ENCODE measurements at regions not wholly inside any gene's neighbourhood (a gene's known extent, or its start where the extent isn't known, plus 50 kb on each side); places are given as distances from the start of the nearest gene placed in this dataset.
"Not testable (repeated sequence)": the region's sequence is repeated elsewhere in the genome, so short reads cannot be mapped to it uniquely, and the experiment has no call there.

DNA sequence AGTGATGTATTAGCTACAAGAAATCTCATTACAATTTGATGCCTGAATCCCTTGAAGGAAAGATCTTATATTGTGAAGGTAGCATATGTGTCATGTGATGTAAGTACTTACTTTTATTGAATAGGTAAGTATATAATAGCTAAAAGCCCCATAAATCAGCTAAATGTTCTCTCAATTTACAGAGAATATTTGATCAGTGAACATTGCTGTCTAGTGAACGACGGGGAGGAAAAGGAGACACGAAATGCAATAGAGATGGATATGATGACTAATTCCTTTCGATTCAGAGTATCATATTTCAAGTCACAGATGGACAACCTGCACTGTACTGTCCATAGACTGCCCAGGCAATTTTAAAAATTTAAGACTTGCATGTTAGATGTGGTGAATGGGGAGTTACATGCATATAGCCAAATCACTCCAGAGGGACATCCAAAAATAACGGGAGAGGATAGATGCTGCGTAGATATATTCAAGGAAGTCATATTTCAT lies 462.1 kb upstream of the CDIN1 start:
- DNase-seq, result no peak

DNA sequence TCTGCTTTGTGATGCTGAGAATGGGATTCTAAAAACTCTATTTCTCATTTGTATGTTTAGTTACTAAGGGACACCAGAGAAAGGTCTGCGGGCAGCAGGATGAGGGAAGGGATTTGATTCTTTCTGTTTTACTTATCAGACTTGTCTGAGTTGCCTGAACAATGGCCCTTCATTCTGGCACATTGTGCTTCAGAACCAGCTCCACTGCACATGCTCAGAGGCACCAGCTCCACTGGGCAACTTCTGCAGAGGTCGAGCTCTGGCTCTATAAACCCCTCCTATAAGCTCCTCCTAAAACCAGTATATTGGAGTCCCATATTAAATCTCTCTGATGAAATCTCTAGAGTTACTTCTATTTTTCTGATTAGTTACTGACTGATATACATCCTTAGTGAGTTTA lies 453.2 kb upstream of the CDIN1 start:
- no peak for DNase-seq

DNA sequence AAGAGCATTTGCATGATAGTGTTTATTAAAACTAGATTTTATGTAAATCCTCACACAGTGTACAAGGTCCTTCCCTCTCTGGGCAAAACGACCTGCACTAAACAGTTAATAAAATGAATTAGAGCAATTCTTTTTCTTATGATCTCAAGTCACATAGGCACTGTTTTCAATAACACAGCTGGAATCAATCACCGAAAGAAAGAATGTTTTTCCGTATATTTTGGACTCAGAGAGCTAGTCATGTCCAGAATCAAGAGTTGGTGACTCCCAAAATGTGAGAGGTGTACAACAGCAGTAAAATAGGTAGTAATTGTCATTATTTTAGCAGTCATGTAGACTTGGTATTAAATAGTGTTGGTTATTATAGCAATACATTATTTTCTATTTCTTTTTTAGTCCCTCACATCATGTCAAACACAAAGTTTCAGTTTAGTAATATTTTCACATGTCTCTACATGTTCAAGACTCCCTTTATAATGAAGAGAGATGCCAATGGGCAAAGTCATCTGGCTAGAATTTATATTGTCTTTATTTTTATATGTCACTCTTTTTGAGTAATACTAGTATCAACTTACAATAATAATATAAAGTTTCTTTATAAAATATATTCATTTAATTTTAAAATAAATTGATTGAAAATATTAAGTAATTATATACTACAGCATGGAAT lies 448.6 kb upstream of the CDIN1 start:
- DNase-seq, result no peak

DNA sequence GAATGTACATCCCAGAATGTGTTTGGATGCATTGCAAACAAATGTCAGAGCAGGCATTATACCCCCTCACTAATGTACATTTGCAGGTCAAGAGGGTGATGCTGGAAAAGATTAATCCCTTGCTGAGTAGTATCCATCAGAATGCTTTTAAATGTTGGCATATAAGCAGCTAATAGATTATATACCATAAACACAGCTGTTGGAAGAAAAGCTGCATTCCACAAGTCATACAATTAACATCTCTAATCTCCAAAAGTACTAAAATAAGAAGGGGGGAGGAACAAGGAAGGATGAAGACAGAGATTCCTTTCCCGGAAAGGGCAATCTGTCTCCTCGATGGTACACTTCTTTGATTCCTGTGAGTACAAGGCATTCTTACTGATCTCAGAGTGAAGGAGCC lies 445.7 kb upstream of the CDIN1 start:
- no peak for DNase-seq

DNA sequence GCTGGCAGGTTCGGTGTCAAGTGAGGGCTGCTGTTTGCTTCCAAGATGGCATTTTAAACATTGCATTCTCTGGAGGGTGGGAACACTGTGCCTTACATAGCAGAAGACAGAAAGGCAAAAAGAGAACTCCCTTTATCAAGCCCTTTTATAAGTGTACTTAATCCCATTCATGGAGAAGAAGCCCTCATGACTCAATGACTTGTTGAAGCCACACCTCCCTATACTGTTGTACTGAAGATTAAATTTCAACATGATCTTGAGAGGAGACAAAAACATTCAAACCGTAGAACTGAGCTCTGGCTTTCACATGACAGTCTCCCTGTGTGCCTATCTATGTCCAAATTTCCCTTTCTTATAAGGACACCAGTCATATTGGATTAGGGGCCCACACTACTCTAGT lies 443.4 kb upstream of the CDIN1 start:
- no peak for DNase-seq

DNA sequence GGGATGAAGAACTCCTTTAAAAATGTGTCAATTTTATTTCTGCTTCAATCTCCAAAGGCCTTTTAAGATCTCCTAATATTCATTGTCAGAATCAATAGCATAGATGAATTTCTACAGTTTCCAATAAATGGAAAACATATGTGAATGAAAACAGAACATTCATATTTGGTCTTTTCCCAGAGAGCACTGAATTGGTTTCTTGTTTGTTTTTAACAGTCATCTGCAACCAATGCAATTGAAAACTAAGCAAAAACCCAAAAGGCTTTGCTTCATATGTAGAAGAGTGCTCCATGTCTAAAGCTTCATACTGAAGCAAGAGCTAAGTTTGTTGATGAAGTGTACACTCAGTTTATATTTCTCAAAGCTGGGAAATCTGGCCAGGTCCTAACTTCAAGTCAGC lies 426.5 kb upstream of the CDIN1 start:
- no peak for DNase-seq

DNA sequence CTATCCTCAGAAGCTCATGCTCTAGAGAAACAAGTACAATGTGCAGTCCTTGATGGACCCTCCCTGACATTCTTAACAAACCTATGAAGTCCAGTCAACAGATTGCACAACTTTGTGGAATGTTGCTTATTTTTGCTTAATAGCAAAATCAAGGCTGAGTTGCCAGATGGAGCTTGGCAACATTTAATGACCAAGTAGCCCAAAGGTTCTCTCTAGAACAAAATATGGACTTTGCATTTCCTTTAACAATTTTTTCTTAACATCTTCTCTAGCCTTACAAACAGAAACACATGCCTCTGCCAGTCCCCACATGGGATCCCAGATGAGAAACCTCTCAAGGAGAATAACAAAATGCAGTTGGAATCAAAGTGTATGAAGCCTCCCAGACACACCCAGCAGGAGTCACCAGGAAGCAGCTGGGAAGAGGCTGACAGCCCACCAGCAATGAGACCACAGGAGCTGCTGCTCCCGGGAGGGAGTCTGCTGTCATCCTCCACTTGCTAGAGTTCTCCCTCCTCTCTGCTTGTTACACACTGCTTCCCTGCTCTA lies 422.5 kb upstream of the CDIN1 start:
- no peak for DNase-seq

DNA sequence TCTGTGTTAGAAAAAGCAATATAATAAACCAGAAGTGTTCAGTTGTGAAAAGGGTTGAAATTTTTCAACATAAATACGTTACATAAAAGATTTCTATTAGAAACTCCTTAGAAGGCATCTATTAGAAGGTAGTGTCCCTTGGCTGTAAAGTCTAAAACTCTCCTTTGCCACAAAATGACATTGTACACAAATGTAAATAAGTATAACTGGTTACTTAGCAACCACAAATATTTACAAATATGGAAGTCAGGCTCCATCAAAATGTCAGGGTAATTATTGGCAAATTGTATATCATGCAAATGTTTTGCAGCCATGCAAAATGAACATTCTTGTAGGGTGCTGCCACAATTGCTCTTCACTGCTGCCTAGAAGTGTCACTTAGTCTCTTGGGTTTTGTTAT lies 419.1 kb upstream of the CDIN1 start:
- no peak for DNase-seq

DNA sequence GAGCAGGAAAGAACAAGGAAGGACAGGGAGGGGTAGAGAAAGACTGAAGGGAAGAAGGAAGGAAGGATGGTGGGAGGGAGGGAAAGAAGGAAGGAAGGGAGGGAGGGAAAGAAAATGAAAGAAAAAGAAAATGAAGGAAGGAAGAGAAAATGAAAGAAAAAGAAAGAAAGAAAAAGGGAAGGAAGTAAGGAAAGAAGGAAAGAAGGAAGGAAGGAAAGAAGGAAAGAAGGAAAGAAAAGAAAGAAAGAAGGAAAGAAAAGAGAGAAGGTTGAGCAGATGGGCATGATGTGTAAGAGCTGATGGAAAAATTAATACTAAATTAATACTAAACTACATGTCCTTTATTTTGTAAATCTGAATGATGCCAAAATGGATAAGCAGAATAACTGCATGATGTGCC lies 418.3 kb upstream of the CDIN1 start:
- DNase-seq, result no peak

DNA sequence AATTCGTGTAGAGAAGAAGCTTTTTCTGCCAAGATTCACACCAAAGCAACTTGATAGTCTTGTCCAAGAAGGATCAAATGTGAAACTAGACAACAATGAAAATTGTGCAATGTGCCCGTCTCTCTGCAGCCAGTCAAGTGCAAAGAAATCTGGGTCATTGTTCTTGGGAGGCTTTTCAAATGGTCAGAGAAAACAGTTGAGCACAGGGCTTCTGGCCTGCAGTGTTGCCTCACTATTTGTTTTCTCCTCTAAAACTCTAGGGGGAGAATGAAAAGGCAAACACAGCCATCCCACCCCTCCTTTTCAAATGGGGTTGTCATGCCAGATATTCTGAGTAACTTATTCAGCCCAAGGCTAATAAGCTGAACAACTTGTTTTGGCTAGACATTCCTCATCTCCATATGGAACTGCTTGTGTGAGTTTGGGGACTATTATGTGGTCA lies 417.6 kb upstream of the CDIN1 start:
- no peak for DNase-seq

DNA sequence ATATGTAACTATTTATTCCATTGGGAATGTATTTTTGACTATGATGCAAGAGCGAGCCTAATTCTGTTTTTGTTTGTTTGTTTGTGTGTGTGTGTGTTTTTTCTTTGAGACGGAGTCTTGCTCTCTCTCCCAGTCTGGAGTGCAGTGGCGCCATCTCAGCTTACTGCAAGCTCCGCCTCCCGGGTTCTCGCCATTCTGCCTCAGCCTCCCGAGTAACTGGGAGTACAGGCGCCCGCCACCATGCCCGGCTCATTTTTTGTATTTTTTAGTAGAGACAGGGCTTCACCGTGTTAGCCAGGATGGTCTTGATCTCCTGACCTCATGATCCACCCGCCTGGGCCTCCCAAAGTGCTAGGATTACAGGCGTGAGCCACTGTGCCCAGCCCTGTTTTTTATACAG lies 415.4 kb upstream of the CDIN1 start:
- DNase-seq, result not testable (repeated sequence)

DNA sequence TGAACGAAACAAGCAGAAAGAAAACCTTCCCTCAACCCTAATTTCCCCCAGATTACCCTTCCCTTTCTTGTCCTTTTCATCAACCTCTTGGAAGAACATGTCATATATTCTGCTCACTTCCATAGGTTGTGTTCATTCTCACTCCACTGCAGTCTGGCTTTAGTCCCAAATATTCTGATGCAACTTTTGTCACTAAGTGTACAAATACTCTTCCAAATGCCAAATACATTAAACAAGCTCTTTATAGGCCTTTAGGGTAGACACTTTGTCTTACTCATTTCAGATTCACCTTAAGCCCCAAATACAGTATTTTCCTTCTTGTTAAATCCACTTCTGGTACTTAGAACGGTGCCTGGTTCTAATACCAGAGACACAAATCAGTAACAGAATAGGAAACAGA lies 406.5 kb upstream of the CDIN1 start:
- no peak for DNase-seq

DNA sequence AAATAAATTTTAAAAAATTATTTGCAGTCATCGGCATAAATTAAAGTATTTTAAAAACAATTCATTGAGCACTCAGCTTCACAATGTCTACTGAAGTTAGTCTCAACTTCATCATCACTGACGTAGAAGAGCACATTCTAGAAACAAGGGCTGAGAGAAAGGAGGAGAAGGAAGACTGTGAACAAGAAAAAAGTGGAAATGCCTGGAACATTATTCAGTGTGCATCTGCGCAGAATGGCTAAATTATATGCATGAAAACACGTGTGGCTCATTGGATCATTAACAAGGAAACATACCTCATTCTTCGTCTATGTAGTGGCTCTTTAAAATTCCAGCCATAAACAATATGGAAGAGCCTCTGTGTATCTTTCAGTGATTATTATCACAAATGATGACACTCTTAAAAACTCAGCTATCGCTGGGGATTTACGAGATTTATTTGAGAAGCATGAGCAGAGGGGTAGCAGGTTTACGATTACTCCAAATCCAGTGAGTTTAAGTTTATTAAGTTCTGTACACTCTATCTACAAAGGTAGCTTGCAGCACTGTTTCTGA lies 404.2 kb upstream of the CDIN1 start:
- DNase-seq, result no peak

DNA sequence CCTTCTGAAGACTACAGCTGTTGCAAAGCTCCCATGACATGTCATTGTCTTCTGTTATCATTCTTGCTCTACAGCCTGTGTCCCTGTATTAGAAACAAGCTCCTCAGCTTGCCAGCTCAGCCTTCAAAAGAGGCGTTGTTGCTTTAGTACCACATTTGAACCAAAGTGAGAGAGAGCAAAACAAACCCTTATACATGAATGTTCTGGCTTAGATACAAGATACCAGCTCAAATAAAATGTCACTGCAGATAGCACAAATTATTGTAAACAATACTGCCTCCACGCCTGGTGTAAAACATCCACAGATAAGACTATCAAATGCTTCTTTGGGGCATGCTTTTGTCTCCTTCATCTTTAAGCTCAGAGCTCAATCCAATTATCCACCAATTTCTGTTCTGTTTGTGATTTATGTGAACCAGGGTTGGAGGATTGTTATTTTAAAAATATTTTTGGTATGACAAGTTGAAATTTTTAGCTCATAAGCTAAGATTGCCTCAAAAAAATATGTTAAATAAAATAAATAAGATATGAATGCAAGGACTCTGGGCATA lies 403.6 kb upstream of the CDIN1 start:
- no peak for DNase-seq

DNA sequence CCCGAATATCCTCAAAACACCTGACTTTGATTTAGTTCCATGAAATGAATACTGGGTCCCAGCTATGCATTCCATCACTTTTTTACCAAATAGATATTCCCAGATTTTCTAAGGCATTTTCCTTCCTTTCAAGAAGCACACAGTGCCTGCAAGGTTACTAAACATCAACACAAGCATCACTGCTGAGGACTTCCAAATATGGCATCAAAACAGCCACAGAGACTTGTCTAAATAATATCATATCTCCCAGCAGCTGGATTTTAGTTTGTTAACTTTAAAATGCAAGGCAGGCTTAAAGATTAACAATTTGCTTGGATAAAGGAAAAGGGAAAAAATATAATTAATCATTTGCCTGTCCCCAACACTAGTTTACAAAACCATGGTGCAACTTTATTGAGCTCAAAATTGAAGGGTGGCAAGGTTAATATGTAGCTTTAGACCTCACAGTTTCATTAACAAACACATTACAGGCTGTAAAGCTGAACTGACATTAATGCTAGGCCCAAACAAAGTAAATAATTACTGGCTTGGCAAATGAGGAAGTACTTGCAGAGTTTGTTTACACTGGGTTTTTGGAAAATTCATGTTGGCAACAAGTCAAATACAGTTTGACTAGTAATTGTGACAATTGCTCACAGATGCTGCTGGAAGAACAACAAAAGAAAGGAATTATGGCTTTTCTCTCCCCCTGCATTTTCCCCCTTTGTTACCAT lies 401.7 kb upstream of the CDIN1 start:
- DNase-seq, result no peak

DNA sequence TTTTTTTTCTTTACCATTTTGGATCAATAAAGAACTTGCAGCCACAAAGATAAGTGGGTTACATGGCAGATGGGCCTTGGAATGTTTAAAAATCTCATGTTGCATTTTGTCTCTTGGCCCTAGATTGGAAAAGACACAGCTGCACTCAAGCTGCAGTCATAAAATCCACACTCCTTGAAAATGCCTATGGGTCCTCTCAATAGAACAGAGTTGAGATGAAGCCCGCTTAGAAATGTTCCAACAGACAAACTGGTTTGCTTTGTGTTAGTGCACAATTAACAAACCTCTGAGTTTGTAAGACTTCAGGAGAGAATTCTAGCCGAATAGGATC lies 401.2 kb upstream of the CDIN1 start:
- no peak for DNase-seq

DNA sequence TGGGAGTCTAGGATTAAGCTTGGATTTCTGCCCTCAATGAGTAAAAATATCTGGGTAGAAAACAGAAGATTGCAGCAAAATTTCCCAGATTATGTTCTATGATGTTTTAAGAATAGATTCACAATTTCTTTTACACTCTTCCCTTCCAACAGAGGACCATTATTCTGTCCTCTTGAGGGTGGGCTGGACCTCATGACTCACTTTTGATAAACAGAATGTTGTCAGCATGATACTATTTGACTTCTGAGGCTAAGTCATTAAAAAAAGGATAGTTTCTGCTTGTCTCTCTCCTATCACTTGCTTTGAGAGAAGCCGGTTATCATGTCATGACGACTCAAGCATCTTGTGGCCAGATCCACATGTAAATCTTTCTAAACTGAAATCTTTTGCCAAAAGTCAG lies 396.2 kb upstream of the CDIN1 start:
- DNase-seq, result no peak

DNA sequence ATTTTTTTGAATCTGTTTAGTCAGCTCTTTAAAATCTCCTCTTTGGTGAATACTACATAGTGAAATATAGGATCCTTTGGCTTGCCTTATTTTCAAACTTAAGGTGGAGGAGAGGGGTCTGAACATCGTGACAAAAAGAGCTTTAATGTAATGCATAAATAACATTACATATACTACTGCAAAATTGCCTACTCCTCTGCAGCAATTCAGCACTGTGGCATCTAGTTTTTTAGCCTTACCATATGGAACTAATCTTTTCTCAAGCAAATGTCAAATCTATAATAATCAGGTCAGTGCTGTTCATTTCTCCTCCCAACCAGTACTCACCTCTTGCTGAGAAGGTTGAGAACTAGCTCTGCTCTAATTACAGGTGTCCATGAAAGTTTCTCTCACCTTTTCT lies 394.0 kb upstream of the CDIN1 start:
- DNase-seq, result no peak

DNA sequence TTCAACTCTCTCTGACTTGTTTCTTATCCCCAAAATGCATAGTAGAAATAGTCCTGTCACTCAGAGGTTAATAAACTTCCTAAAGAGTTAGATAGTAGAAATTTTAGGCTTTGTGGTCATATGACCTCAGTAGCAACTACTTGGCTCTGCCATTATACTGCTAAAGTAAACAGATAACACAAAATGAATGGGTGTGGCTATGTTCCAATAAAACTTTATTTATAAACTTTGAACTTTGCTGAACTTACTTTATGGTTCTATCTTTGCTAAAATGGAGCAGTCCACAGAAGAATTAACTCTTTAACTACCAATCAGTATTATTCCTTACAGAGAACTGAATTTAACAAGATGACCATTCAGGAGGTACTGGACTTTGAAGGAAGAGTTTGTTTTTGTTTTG lies 393.6 kb upstream of the CDIN1 start:
- DNase-seq, result no peak

DNA sequence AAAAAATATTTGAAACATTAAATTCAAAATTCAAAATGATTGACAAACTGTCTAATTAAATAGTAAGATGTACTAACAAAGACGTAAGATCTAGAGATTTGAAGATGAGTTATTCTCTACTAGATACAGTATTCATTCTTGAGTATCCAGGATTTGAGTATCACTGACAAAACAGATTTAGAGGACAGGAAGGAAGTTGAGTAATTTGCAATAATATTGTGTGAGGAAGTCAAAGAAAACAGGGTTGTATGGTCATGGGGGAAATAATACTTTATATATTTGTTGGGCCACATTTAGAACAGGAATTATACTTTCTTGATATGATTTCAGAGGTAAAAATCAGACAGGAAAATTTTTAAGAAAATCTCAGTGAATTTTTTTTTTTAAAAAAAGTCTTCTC lies 393.1 kb upstream of the CDIN1 start:
- no peak for DNase-seq

DNA sequence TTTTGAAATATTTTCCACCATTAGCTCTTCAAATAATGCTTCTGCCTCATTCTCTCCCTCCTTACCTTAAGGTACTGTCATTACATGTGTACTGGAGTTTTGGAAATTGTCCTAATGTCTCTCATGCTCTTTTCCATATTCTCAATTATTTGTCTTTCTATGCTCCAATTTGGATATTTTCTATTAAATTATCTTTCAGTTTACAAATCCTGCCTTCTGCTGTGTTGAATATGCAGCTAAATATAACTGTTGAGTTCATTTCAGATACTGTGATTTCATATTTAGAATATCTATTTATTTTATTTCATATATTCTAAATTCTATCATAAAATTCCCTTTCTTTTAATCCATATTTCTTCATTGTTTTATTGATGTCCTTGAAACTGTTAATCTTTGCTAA lies 388.0 kb upstream of the CDIN1 start:
- no peak for DNase-seq

DNA sequence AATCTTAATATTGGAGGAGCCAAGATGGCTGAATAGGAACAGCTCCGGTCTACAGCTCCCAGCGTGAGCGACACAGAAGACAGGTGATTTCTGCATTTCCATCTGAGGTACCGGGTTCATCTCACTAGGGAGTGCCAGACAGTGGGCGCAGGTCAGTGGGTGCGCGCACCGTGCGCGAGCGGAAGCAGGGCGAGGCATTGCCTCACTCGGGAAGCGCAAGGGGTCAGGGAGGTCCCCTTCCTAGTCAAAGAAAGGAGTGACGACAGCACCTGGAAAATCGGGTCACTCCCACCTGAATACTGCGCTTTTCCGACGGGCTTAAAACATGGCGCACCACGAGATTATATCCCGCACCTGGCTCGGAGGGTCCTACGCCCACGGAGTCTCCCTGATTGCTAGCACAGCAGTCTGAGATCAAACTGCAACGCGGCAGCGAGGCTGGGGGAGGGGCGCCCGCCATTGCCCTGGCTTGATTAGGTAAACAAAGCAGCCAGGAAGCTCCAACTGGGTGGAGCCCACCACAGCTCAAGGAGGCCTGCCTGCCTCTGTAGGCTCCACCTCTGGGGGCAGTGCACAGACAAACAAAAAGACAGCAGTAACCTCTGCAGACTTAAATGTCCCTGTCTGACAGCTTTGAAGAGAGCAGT lies 383.9 kb upstream of the CDIN1 start:
- not testable (repeated sequence) for DNase-seq

DNA sequence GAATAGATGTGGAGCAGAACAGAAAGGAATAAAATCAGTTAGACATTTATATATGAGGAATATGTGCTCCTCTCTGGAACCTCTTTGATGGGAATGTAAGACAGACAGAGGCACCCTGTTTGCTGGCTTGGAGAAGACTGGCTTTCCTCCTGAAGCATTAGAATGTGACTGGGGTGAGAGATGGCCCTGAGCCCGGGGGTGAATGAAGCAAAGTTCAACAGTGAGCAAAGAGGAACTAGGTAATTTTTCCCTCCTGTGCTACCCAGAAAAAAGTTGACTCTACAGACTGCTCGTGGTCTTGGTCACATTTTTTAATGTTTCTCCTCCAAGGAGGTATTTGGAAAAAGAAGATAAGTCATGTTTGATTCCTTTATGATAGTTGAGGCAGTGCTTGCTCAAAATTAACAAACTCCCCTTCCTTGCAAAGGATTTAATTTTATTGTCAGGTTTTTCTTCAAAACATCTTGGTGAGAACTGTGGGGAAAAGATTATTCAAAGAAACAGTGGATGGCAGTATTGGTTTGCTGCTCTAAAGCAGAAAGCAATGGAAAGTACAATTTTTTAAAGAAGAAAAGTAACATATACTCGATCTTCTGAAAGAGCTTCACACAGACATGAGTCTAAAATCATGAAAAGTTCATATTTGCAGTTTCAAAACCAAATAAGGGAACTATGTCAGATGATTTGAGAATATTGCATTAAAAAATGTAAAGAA lies 370.4 kb upstream of the CDIN1 start:
- no peak for DNase-seq

Data from MV-4-11 (cell line).